GM21515 (cell line): ENCODE measurements at regions not wholly inside any gene's neighbourhood (a gene's known extent, or its start where the extent isn't known, plus 50 kb on each side); places are given as distances from the start of the nearest gene placed in this dataset.

Source experiments
- ATAC-seq: cut with Tn5 transposase; IDR thresholded peaks from one replicate; pipeline ENCODE4 v1.9.1; 2021; ENCODE audit not compliant: unreplicated experiment

- ATAC-seq, result no peak
Measured at GRCh38 chr5:167652690-167653089, 638.8 kb upstream of the WWC1 start.

- ATAC-seq, result no peak
Measured at GRCh38 chr5:167653645-167654106, 637.8 kb upstream of the WWC1 start.

GRCh38 chr5:167657016-167657415 is 634.4 kb upstream of the WWC1 start:
- ATAC-seq, result no peak

GRCh38 chr5:167658889-167659288 is 632.6 kb upstream of the WWC1 start:
- ATAC-seq, result no peak

- ATAC-seq, result no peak
Measured at GRCh38 chr5:167661605-167662004, 629.8 kb upstream of the WWC1 start.

GRCh38 chr5:167664222-167664804 is 627.1 kb upstream of the WWC1 start:
- no peak for ATAC-seq

- no peak for ATAC-seq
Measured at GRCh38 chr5:167665841-167666375, 625.5 kb upstream of the WWC1 start.

- ATAC-seq, result no peak
Measured at GRCh38 chr5:167671176-167671575, 620.3 kb upstream of the WWC1 start.

- ATAC-seq, result no peak
Measured at GRCh38 chr5:167673942-167674341, 617.5 kb upstream of the WWC1 start.

GRCh38 chr5:167678481-167678880 is 613.0 kb upstream of the WWC1 start:
- no peak for ATAC-seq

GRCh38 chr5:167684251-167684650 is 607.2 kb upstream of the WWC1 start:
- no peak for ATAC-seq

- ATAC-seq, result no peak
Measured at GRCh38 chr5:167688341-167689130, 602.9 kb upstream of the WWC1 start.

- ATAC-seq, result no peak
Measured at GRCh38 chr5:167694325-167695147, 596.9 kb upstream of the WWC1 start.

- ATAC-seq, result no peak
Measured at GRCh38 chr5:167696558-167697314, 594.7 kb upstream of the WWC1 start.

- no peak for ATAC-seq
Measured at GRCh38 chr5:167699432-167699831, 592.0 kb upstream of the WWC1 start.

- no peak for ATAC-seq
Measured at GRCh38 chr5:167701051-167701450, 590.4 kb upstream of the WWC1 start.

GRCh38 chr5:167702014-167702413 is 589.4 kb upstream of the WWC1 start:
- no peak for ATAC-seq

- no peak for ATAC-seq
Measured at GRCh38 chr5:167708449-167708848, 583.0 kb upstream of the WWC1 start.

- peak; percentile 55 for ATAC-seq
Measured at GRCh38 chr5:167709625-167710024, 581.8 kb upstream of the WWC1 start.

- ATAC-seq, result no peak
Measured at GRCh38 chr5:167710444-167711073, 580.9 kb upstream of the WWC1 start.
